Suprapubic skin (tissue), 4 donors: ENCODE measurements at regions not wholly inside any gene's neighbourhood (a gene's known extent, or its start where the extent isn't known, plus 50 kb on each side); places are given as distances from the start of the nearest gene placed in this dataset.

Experiments
- DNase-seq, 2 donors: peaks; one replicate each; pipeline ENCODE4 v3.0.0-alpha.2; 2019; ENCODE audit warnings: low spot score in 2 of 2
- H3K27ac ChIP-seq: fragments of 200-600 bp; sonication (generic); one replicate; pipeline ENCODE4 v1.5.1; 2019
- H3K27me3 ChIP-seq: fragments of 200-600 bp; sonication (generic); one replicate; pipeline ENCODE4 v1.5.1; 2019
- H3K36me3 ChIP-seq: fragments of 200-600 bp; sonication (generic); one replicate; pipeline ENCODE4 v1.5.1; 2019
- H3K4me1 ChIP-seq: fragments of 200-600 bp; sonication (generic); one replicate; pipeline ENCODE4 v1.5.1; 2019
- H3K4me3 ChIP-seq: fragments of 200-600 bp; sonication (generic); one replicate; pipeline ENCODE4 v1.5.1; 2019; ENCODE audit warnings: mild to moderate bottlenecking
- H3K9me3 ChIP-seq: fragments of 200-600 bp; sonication (generic); one replicate; pipeline ENCODE4 v1.5.1; 2019
- EP300 ChIP-seq: sonication (generic); formaldehyde crosslinking; IDR thresholded peaks from one replicate; pipeline ENCODE4 v1.6.1; 2017; ENCODE audit warnings: antibody characterized with exemption
- POLR2A ChIP-seq, 2 donors: fragments of 450-650 bp; IDR thresholded peaks; one replicate each; pipeline ENCODE4 v1.6.1; 2017; ENCODE audit warnings: antibody characterized with exemption in 2 of 2, mild to moderate bottlenecking in 2 of 2, moderate library complexity in 2 of 2
- POLR2AphosphoS5 ChIP-seq, 3 donors: sonication (generic); formaldehyde crosslinking; IDR thresholded peaks; one replicate each; pipeline ENCODE4 v1.6.1; 2017; ENCODE audit warnings: antibody characterized with exemption in 3 of 3
- WGBS: methylation state at CpG from one replicate; pipeline ENCODE4 v1.1.5; 2018; 5-methylcytosine and 5-hydroxymethylcytosine counted together
- TF ChIP-seq, protein P1 (sequence below), 2 donors: fragments of 200-600 bp in 1 of 2; fragments of 450-650 bp in 1 of 2; sonication (generic) in 1 of 2; IDR thresholded peaks; one replicate each; pipeline ENCODE4 v1.5.1; 2016 to 2019; ENCODE audit warnings: antibody characterized with exemption in 2 of 2, mild to moderate bottlenecking in 1 of 2, moderate library complexity in 1 of 2

DNA sequence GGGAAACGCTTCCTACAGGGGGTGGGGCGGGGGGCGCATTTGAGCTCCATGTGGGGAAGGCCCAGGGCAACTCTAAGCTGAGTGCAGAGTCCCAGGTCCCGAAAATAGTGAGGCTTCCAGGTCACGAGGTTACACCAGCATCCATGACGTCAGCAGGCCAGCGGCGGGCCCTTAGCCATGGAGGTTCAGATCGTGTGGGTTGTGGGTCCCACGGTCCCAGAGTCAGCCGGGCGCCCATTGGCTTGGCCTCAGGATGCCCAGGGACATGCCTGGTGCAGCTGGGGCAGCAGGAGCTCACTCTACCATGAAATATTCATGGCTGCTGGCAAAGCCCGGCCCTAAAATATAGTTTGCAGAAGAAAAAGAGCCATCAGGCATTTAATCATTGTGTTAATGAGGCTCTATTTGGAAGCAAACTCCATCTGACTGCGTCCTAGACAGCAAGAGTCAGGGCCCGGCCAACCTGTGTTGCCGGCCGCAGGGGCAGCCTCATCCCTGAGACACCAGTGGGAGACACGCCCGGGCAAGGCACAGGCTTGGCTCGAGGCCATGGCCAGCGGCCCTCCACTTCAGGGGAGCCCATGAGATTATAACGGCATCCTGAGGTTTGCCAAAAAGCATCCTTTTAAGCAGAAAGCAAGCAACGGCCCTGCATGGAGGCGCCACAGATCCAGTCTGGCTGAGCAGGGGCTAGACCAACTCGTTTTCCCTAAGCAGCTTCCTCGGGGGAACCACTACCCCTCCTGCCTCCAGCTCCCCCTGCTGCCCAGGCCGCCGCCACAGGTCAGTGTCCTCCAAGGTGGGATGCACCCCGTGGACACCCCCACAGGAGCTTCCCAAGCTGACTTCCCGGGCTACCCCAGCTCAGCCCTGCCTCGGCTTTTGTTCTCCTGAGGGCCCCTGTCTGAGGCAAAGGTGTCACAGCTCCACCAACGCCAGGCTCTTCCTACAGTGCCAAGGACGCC is 108.9 kb upstream of the PPP1R26 start:
- Histone ChIP-seq H3K4me3 (no peak overlapping the region), H3K36me3 (no peaks in the 10 kb centered on the region), H3K9me3 (no peaks in the 10 kb centered on the region), H3K27me3 (peaks cover 57% of the 10 kb centered on the region), H3K4me1 (no peaks in the 10 kb centered on the region), H3K27ac (no peak overlapping the region)
- no peak for TF ChIP-seq POLR2A (IDR thresholded peaks at IDR 0.05)
- no peak for TF ChIP-seq EP300
- TF ChIP-seq, protein P1, sequence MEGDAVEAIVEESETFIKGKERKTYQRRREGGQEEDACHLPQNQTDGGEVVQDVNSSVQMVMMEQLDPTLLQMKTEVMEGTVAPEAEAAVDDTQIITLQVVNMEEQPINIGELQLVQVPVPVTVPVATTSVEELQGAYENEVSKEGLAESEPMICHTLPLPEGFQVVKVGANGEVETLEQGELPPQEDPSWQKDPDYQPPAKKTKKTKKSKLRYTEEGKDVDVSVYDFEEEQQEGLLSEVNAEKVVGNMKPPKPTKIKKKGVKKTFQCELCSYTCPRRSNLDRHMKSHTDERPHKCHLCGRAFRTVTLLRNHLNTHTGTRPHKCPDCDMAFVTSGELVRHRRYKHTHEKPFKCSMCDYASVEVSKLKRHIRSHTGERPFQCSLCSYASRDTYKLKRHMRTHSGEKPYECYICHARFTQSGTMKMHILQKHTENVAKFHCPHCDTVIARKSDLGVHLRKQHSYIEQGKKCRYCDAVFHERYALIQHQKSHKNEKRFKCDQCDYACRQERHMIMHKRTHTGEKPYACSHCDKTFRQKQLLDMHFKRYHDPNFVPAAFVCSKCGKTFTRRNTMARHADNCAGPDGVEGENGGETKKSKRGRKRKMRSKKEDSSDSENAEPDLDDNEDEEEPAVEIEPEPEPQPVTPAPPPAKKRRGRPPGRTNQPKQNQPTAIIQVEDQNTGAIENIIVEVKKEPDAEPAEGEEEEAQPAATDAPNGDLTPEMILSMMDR (IDR thresholded peaks at IDR 0.05): no peak
- no peak for TF ChIP-seq POLR2AphosphoS5 (IDR thresholded peaks at IDR 0.05)
- 61% methylated on average over 24 of the region's 33 CpGs for WGBS
- DNase-seq: no peak

DNA sequence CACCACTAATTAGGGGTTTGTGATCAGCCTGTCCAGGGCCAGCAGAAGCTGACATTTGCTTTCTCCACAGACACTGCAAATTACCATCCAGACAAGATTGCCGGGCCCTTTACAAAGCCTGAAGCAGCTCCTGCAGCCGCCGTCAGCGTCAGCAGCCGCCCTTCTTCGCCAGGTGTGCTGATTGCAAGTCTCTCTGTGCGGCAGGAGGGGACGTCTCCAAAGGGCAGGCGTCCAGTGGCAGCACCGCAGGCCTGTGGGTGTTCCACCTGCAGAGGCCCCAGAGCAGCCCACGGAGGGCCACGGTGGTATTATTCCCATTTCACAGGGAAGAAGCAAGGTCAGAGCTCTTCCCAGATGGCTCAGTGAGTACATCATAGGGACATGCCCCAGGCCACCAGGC is 108.0 kb upstream of the PPP1R26 start:
- no peak for TF ChIP-seq POLR2AphosphoS5 (IDR thresholded peaks at IDR 0.05)
- TF ChIP-seq, protein P1 (IDR thresholded peaks at IDR 0.05): no peak
- no peak for TF ChIP-seq POLR2A (IDR thresholded peaks at IDR 0.05)
- no peak for TF ChIP-seq EP300
- Histone ChIP-seq H3K36me3 (no peaks in the 10 kb centered on the region), H3K4me3 (no peak overlapping the region), H3K27ac (no peak overlapping the region), H3K27me3 (peaks cover 62% of the 10 kb centered on the region), H3K9me3 (no peaks in the 10 kb centered on the region), H3K4me1 (no peaks in the 10 kb centered on the region)
- DNase-seq: no peak
- WGBS: no CpG with 5 or more reads among the region's 12 CpGs

GRCh38 chr9:135372036-135372435 is 107.5 kb upstream of the PPP1R26 start:
- Histone ChIP-seq H3K36me3 (no peaks in the 10 kb centered on the region), H3K4me1 (no peaks in the 10 kb centered on the region), H3K4me3 (no peak overlapping the region), H3K9me3 (no peaks in the 10 kb centered on the region), H3K27ac (no peak overlapping the region), H3K27me3 (peaks cover 67% of the 10 kb centered on the region)
- TF ChIP-seq EP300 (no peak), POLR2A (IDR thresholded peaks at IDR 0.05) (no peak), POLR2AphosphoS5 (IDR thresholded peaks at IDR 0.05) (no peak)
- TF ChIP-seq, protein P1 (IDR thresholded peaks at IDR 0.05): no peak
- 100% methylated on average over 1 of the region's 16 CpGs for WGBS
- DNase-seq: no peak

GRCh38 chr9:135372501-135373008 is 107.0 kb upstream of the PPP1R26 start:
- WGBS: 80% methylated on average over 10 of the region's 21 CpGs
- Histone ChIP-seq H3K27ac (no peak overlapping the region), H3K4me3 (no peak overlapping the region), H3K4me1 (no peaks in the 10 kb centered on the region), H3K36me3 (no peaks in the 10 kb centered on the region), H3K27me3 (peaks cover 72% of the 10 kb centered on the region), H3K9me3 (no peaks in the 10 kb centered on the region)
- DNase-seq: no peak
- TF ChIP-seq POLR2A (IDR thresholded peaks at IDR 0.05) (no peak), EP300 (no peak)
- TF ChIP-seq, protein P1 (IDR thresholded peaks at IDR 0.05): no peak

- no peaks in the 10 kb centered on the region for H3K9me3 ChIP-seq
- no peak for DNase-seq
- H3K4me3 ChIP-seq: no peak overlapping the region
- no peaks in the 10 kb centered on the region for H3K36me3 ChIP-seq
- TF ChIP-seq POLR2A (IDR thresholded peaks at IDR 0.05): no peak
- TF ChIP-seq, protein P1 (IDR thresholded peaks at IDR 0.05): no peak
- TF ChIP-seq EP300: no peak
- TF ChIP-seq POLR2AphosphoS5 (IDR thresholded peaks at IDR 0.05): no peak
- WGBS: 77% methylated on average over 19 of the region's 22 CpGs
- H3K4me1 ChIP-seq: no peaks in the 10 kb centered on the region
- no peak overlapping the region for H3K27ac ChIP-seq
- peaks cover 75% of the 10 kb centered on the region for H3K27me3 ChIP-seq
Measured at GRCh38 chr9:135373151-135373685, 106.4 kb upstream of the PPP1R26 start.
